Adrenal gland (tissue), 5 donors: ENCODE measurements at regions not wholly inside any gene's neighbourhood (a gene's known extent, or its start where the extent isn't known, plus 50 kb on each side); places are given as distances from the start of the nearest gene placed in this dataset.
"Not testable (repeated sequence)": the region's sequence is repeated elsewhere in the genome, so short reads cannot be mapped to it uniquely, and the experiment has no call there.

Experiments
- CTCF ChIP-seq, 6 experiments: fragments of 450-650 bp in 4 of 6; fragments of 200-600 bp in 2 of 6; sonication (generic) in 1 of 6; IDR thresholded peaks; 1 replicate in 5 of 6; 2 replicates in 1 of 6; pipeline versions ENCODE4 v1.5.1 to v1.8.0; 2016 to 2021; ENCODE audit warnings: antibody characterized with exemption in 6 of 6, mild to moderate bottlenecking in 2 of 6, moderate library complexity in 1 of 6
- POLR2A ChIP-seq, 2 donors: fragments of 450-650 bp; IDR thresholded peaks; one replicate each; pipeline ENCODE4 v1.6.1; 2017; ENCODE audit warnings: antibody characterized with exemption in 2 of 2, mild to moderate bottlenecking in 2 of 2, moderate library complexity in 1 of 2
- donor health status: DM: no; HTN: no; CAD: no.

- TF ChIP-seq CTCF, POLR2A (IDR thresholded peaks at IDR 0.05): not testable (repeated sequence)
Measured at GRCh38 chr2:110384109-110384735, 88.4 kb downstream of the LIMS4 start.
